ENCODE measurements at regions not wholly inside any gene's neighbourhood (a gene's known extent, or its start where the extent isn't known, plus 50 kb on each side); places are given as distances from the start of the nearest gene placed in this dataset.
A peak's percentile ranks its signal among the peaks of the same experiment; 100 is the strongest.

GRCh38 chr13:52975969-52976368 lies 52.6 kb upstream of the OLFM4 start:
- DNase-seq (ENCODE audit: low spot score) = no peak

- DNase-seq (ENCODE audit: low spot score) = no peak
Measured at GRCh38 chr13:52975161-52975560, 53.5 kb upstream of the OLFM4 start.

- no peak for DNase-seq (ENCODE audit: low spot score)
Measured at GRCh38 chr13:52974711-52975110, 53.9 kb upstream of the OLFM4 start.

- DNase-seq (ENCODE audit: low spot score) = no peak
Measured at GRCh38 chr13:52969373-52969772, 59.2 kb upstream of the OLFM4 start.

- peak; percentile 87 for DNase-seq (ENCODE audit: low spot score)
Measured at GRCh38 chr13:52968074-52968700, 60.4 kb upstream of the OLFM4 start.

GRCh38 chr13:52961987-52962386 lies 66.6 kb upstream of the OLFM4 start:
- DNase-seq (ENCODE audit: low spot score) = no peak

- no peak for DNase-seq (ENCODE audit: low spot score)
Measured at GRCh38 chr13:52961256-52961910, 67.2 kb upstream of the OLFM4 start.

- no peak for DNase-seq (ENCODE audit: low spot score)
Measured at GRCh38 chr13:52955472-52955874, 73.1 kb upstream of the OLFM4 start.

GRCh38 chr13:52954838-52955237 lies 73.8 kb upstream of the OLFM4 start:
- DNase-seq (ENCODE audit: low spot score) = no peak

GRCh38 chr13:52950436-52950956 lies 78.1 kb upstream of the OLFM4 start:
- DNase-seq (ENCODE audit: low spot score) = no peak

GRCh38 chr13:52949742-52950141 lies 78.9 kb upstream of the OLFM4 start:
- DNase-seq (ENCODE audit: low spot score) = no peak

GRCh38 chr13:52949044-52949443 lies 79.6 kb upstream of the OLFM4 start:
- no peak for DNase-seq (ENCODE audit: low spot score)

GRCh38 chr13:52947921-52948373 lies 80.7 kb upstream of the OLFM4 start:
- no peak for DNase-seq (ENCODE audit: low spot score)

GRCh38 chr13:52945348-52945747 lies 83.3 kb upstream of the OLFM4 start:
- no peak for DNase-seq (ENCODE audit: low spot score)

- DNase-seq (ENCODE audit: low spot score) = no peak
Measured at GRCh38 chr13:52944697-52945096, 83.9 kb upstream of the OLFM4 start.

- no peak for DNase-seq (ENCODE audit: low spot score)
Measured at GRCh38 chr13:52938065-52938464, 89.6 kb upstream of the PCDH8 start.

GRCh38 chr13:52936806-52937205 lies 88.4 kb upstream of the PCDH8 start:
- DNase-seq (ENCODE audit: low spot score) = no peak

GRCh38 chr13:52934258-52934657 lies 85.8 kb upstream of the PCDH8 start:
- no peak for DNase-seq (ENCODE audit: low spot score)

GRCh38 chr13:52933547-52934210 lies 85.2 kb upstream of the PCDH8 start:
- no peak for DNase-seq (ENCODE audit: low spot score)

- no peak for DNase-seq (ENCODE audit: low spot score)
Measured at GRCh38 chr13:52933099-52933498, 84.7 kb upstream of the PCDH8 start.

- DNase-seq (ENCODE audit: low spot score) = no peak
Measured at GRCh38 chr13:52932649-52933048, 84.2 kb upstream of the PCDH8 start.

- DNase-seq (ENCODE audit: low spot score) = no peak
Measured at GRCh38 chr13:52931539-52932431, 83.3 kb upstream of the PCDH8 start.
